Type B pancreatic cell (in vitro differentiated cells): ENCODE measurements at regions not wholly inside any gene's neighbourhood (a gene's known extent, or its start where the extent isn't known, plus 50 kb on each side); places are given as distances from the start of the nearest gene placed in this dataset.
A peak's percentile ranks its signal among the peaks of the same experiment; 100 is the strongest.
"Not testable (repeated sequence)": the region's sequence is repeated elsewhere in the genome, so short reads cannot be mapped to it uniquely, and the experiment has no call there.

Experiments used
- DNase-seq: peaks from one replicate; pipeline ENCODE4 v3.0.0; 2021; ENCODE audit warnings: mixed read lengths; ENCODE audit not compliant: unreplicated experiment; ENCODE audit errors: extremely low spot score
- H3K27ac Mint-ChIP-seq: 2 replicates; pipeline ENCODE4 v1.8.0; 2021; ENCODE audit warnings: mild to moderate bottlenecking, mixed read lengths
- H3K27me3 Mint-ChIP-seq: 2 replicates; pipeline ENCODE4 v1.8.0; 2021; ENCODE audit warnings: mixed read lengths
- H3K36me3 Mint-ChIP-seq: 2 replicates; pipeline ENCODE4 v1.8.0; 2021; ENCODE audit warnings: mixed read lengths
- H3K4me1 Mint-ChIP-seq: one replicate; pipeline ENCODE4 v1.8.0; 2021; ENCODE audit warnings: mixed read lengths; ENCODE audit not compliant: unreplicated experiment
- H3K4me3 Mint-ChIP-seq: 2 replicates; pipeline ENCODE4 v1.8.0; 2021; ENCODE audit warnings: mild to moderate bottlenecking, mixed read lengths
- H3K9me3 Mint-ChIP-seq: 2 replicates; pipeline ENCODE4 v1.8.0; 2021; ENCODE audit warnings: mixed read lengths
- TF ChIP-seq, protein P1 (sequence below): fragments of 200-600 bp; sonication (generic); conservative IDR thresholded peaks from 2 replicates; pipeline ENCODE4 v1.5.0; 2021; ENCODE audit warnings: antibody characterized with exemption, mild to moderate bottlenecking

DNA sequence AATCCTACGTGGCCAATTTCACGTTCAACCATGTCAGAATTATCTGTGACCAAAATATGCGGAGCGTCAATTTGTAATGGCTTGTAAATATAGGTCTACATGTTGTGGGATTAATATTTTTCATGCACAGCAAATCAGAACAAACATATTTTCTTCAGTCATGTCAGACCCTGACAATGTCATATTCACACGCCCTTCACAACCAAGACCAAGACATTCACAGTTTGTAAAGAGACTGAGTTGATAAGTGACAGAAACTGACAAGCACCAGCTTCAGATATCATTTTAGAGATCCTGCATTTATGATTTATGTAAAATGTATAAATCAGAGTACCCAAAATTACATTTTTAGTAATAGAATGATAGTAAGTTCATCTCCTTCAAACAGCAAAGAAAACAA lies 57.3 kb upstream of the NOVA1 start:
- Mint-ChIP-seq H3K36me3 (no peaks in the 10 kb centered on the region), H3K27me3 (no peaks in the 10 kb centered on the region), H3K4me1 (no peaks in the 10 kb centered on the region), H3K9me3 (no peaks in the 10 kb centered on the region), H3K4me3 (no peak overlapping the region), H3K27ac (no peak overlapping the region)
- TF ChIP-seq, protein P1, sequence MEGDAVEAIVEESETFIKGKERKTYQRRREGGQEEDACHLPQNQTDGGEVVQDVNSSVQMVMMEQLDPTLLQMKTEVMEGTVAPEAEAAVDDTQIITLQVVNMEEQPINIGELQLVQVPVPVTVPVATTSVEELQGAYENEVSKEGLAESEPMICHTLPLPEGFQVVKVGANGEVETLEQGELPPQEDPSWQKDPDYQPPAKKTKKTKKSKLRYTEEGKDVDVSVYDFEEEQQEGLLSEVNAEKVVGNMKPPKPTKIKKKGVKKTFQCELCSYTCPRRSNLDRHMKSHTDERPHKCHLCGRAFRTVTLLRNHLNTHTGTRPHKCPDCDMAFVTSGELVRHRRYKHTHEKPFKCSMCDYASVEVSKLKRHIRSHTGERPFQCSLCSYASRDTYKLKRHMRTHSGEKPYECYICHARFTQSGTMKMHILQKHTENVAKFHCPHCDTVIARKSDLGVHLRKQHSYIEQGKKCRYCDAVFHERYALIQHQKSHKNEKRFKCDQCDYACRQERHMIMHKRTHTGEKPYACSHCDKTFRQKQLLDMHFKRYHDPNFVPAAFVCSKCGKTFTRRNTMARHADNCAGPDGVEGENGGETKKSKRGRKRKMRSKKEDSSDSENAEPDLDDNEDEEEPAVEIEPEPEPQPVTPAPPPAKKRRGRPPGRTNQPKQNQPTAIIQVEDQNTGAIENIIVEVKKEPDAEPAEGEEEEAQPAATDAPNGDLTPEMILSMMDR, result no peak
- DNase-seq, result no peak

DNA sequence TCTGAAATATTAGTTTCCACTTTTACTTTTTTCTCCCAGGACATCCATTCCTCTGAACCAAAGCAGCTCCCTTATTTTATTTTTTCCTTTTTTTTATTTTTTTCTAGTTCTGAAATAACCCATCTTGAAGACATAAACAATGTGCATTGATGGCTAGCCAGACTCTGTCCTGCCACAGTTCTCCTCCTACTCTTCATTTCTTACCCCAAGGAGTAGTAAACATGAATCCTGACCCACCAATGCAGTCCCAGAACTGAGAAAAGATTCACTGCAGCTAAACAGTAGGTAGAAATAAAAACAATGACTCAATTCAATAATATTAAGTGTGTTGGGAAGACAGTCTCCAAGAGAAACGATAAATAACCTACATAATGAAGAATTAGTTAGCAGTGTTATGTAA lies 65.7 kb upstream of the NOVA1 start:
- no peak for DNase-seq
- no peaks in the 10 kb centered on the region for H3K36me3 Mint-ChIP-seq
- H3K4me1 Mint-ChIP-seq, result no peaks in the 10 kb centered on the region
- H3K9me3 Mint-ChIP-seq, result peaks cover 11% of the 10 kb centered on the region
- no peak overlapping the region for H3K27ac Mint-ChIP-seq
- TF ChIP-seq, protein P1, result no peak
- H3K4me3 Mint-ChIP-seq, result no peak overlapping the region
- H3K27me3 Mint-ChIP-seq, result no peaks in the 10 kb centered on the region

DNA sequence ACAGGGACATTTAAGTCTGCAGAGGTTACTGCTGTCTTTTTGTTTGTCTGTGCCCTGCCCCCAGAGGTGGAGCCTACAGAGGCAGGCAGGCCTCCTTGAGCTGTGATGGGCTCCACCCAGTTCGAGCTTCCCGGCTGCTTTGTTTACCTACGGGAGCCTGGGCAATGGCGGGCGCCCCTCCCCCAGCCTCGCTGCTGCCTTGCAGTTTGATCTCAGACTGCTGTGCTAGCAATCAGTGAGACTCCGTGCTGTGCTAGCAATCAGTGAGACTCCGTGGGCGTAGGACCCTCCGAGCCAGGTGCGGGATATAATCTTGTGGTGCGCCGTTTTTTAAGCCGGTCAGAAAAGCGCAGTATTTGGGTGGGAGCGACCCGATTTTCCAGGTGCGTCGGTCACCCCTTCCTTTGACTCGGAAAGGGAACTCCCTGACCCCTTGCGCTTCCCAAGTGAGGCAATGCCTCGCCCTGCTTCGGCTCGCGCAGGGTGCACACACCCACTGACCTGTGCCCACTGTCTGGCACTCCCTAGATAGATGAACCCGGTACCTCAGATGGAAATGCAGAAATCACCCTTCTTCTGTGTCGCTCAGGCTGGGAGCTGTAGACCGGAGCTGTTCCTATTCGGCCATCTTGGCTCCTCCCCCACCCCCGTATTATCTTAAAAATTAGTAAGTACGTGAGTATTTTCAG lies 81.0 kb upstream of the NOVA1 start:
- H3K36me3 Mint-ChIP-seq, DNase-seq, H3K9me3 Mint-ChIP-seq, H3K4me1 Mint-ChIP-seq, H3K27me3 Mint-ChIP-seq: not testable (repeated sequence)
- peak overlapping the region; percentile 57 for H3K4me3 Mint-ChIP-seq
- peak overlapping the region; percentile 31 for H3K27ac Mint-ChIP-seq

DNA sequence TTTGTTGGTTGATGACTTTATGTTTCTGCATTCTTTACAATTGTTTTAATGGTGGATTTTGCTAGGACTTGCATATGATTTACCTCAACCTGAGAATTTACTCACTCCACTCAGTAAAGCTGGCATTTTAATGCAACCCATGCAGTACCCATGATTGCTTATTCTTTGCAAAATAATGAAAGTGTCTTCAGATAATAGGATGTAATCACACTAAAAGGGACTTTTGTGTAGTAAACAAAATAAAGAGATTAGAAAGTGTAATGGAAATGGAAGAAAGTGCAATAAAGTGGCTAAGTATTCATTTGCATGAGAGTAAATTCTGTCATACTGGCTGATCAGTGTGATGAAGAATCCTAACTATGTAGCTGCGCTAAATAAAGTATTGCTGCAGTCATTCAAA lies 87.6 kb upstream of the NOVA1 start:
- no peak for DNase-seq
- no peaks in the 10 kb centered on the region for H3K4me1 Mint-ChIP-seq
- no peaks in the 10 kb centered on the region for H3K36me3 Mint-ChIP-seq
- H3K27me3 Mint-ChIP-seq, result no peaks in the 10 kb centered on the region
- TF ChIP-seq, protein P1, result no peak
- H3K4me3 Mint-ChIP-seq, result no peak overlapping the region
- H3K9me3 Mint-ChIP-seq, result peaks cover 4% of the 10 kb centered on the region
- H3K27ac Mint-ChIP-seq, result no peak overlapping the region

DNA sequence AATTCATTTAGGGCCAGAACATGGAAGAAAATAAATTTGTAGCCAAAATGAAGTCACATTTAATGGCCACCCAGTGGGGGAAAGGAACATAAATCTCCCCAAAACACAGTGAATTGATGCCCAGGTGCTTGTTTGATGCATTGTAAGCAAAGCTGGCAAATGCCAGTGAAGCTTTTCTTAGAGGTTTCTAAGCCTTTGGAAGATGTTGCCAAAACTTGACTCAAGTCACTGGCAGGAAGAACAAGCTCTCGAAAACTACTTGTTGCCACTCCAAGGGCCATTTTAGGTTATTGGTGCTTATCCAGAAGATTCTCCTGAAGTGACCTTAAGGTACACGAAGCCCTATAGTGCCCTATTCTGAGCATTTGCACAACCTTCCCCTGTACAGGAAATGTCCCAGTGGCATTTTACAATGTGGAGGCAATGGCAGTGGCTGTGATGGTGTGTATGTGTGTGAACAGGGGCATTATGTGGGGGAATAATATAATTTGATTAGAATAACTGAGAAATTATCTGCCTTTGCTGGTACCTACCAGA lies 89.5 kb upstream of the NOVA1 start:
- Mint-ChIP-seq H3K4me3 (no peak overlapping the region), H3K27me3 (no peaks in the 10 kb centered on the region), H3K36me3 (no peaks in the 10 kb centered on the region), H3K27ac (no peak overlapping the region), H3K9me3 (peaks cover 4% of the 10 kb centered on the region), H3K4me1 (no peaks in the 10 kb centered on the region)
- TF ChIP-seq, protein P1, result no peak
- no peak for DNase-seq

DNA sequence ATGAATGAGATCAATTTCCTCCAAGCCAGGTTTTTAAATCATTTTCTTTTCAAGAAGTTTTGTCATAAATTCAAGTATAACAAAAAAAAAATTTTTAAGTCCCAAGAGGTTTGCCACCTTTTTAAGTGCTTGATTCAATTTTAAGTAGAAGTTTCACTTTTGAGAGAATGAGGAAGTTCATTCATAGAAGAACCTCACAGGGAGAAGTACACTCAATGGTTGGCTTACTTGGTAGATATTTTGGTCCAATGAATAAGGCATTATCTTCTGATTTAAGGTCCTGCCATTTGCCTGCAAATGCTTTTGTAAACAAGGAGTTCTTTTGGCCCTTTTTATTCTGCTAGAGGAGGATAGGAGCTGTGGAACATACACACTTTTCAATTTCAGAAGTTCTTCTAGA lies 96.7 kb upstream of the NOVA1 start:
- no peaks in the 10 kb centered on the region for H3K9me3 Mint-ChIP-seq
- H3K36me3 Mint-ChIP-seq, result no peaks in the 10 kb centered on the region
- DNase-seq, result no peak
- H3K27ac Mint-ChIP-seq, result no peak overlapping the region
- TF ChIP-seq, protein P1, result no peak
- H3K27me3 Mint-ChIP-seq, result no peaks in the 10 kb centered on the region
- no peak overlapping the region for H3K4me3 Mint-ChIP-seq
- H3K4me1 Mint-ChIP-seq, result no peaks in the 10 kb centered on the region
